ENCODE measurements at regions not wholly inside any gene's neighbourhood (a gene's known extent, or its start where the extent isn't known, plus 50 kb on each side); places are given as distances from the start of the nearest gene placed in this dataset.

DNA sequence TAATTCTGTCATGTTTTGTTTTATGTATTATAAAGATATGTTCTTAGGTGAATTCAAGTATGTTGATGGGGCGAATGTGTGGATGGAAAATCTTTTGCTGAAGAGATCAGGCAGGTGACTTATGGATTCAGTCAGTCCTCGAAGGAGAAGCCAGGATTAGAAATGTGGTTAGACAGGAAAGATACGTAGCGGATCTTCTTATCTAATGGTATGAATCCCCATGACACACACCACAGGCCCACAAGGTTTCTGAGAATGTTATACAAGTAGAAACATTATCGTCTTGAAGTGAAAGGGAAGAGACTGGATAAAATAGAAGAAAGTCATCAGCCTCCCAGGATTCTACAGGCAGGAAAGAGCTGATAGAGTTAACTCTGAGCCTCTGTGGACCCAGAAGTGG lies 69.0 kb upstream of the RFXAP start:
- Mint-ChIP-seq H3K4me1 (no peaks in the 10 kb centered on the region), H3K36me3 (peaks cover 0 to 1% of the 10 kb centered on the region in 2 donors), H3K27me3 (peaks cover 17 to 25% of the 10 kb centered on the region in 2 donors), H3K27ac (no peak overlapping the region), H3K4me3 (no peak overlapping the region), H3K9me3 (peaks cover 2 to 5% of the 10 kb centered on the region in 2 donors)
- ATAC-seq (replicated peaks) (no peak), DNase-seq (no peak)

DNA sequence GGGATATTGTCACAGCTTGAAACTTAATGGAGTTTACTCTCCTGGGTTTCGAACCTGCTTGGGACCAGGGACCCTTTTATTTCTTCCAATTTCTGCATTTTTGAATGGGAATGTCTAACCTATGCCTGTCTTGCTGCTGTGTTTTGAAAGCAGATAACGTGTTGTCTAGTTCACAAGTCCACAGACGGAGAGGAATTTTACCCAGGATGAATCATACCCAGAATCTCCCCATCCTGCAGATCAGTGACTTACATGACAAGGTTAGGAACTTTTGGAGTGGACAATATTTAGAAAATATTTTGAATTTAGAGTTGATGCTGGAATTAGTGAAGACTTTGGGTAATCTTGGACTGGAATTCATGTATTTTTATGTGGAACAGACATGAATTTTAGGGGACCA lies 68.6 kb upstream of the RFXAP start:
- Mint-ChIP-seq H3K4me3 (no peak overlapping the region), H3K27ac (no peak overlapping the region), H3K9me3 (peaks cover 2 to 5% of the 10 kb centered on the region in 2 donors), H3K36me3 (peaks cover 0 to 1% of the 10 kb centered on the region in 2 donors), H3K27me3 (peaks cover 20 to 28% of the 10 kb centered on the region in 2 donors), H3K4me1 (no peaks in the 10 kb centered on the region)
- no peak for DNase-seq
- ATAC-seq (replicated peaks) = no peak

DNA sequence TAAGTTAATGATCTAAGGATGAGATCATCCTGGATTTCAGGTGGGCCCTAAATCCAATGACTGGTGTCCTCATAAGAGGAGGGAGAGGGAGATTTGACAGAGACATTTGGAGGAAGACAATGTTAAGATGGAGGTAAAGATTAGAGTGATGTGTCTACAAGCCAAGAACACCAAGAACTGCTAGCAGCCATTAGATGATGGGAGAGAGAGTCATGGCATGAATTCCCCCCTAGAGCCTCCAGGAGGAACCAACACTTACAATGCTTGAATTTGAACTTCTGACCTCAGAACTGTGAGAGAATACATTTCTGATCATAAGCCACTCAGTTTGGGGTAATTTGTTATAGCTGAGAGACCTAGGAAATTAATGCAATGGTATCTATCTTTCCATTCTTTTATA lies 68.1 kb upstream of the RFXAP start:
- no peak for DNase-seq
- H3K36me3 Mint-ChIP-seq = peaks cover 0 to 1% of the 10 kb centered on the region in 2 donors
- no peak for ATAC-seq (replicated peaks)
- no peak overlapping the region for H3K27ac Mint-ChIP-seq
- H3K27me3 Mint-ChIP-seq = peaks cover 20 to 28% of the 10 kb centered on the region in 2 donors
- H3K4me1 Mint-ChIP-seq = no peaks in the 10 kb centered on the region
- peaks cover 2 to 5% of the 10 kb centered on the region in 2 donors for H3K9me3 Mint-ChIP-seq
- H3K4me3 Mint-ChIP-seq = no peak overlapping the region

DNA sequence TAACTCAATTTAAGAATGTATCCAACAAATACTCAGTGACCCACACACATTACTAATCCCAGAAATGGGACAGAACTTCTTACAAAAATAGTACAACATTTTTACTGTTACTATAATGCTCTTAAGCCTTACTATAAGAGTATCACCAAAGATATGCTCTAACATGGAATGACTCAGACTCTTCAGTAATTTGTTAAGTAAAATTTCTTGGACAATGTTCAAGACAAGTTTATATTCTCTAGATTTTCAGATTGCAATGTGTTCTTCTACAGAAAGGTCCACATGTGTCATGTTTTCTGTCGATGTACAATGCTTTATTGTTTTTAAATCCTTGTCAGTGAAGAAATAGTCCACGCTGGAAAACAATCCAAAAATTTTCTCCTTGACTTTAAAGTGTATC lies 66.3 kb upstream of the RFXAP start:
- Mint-ChIP-seq H3K4me1 (no peaks in the 10 kb centered on the region), H3K27me3 (peaks cover 20 to 28% of the 10 kb centered on the region in 2 donors), H3K4me3 (no peak overlapping the region), H3K27ac (no peak overlapping the region), H3K36me3 (peaks cover 0 to 1% of the 10 kb centered on the region in 2 donors), H3K9me3 (peaks cover 2 to 5% of the 10 kb centered on the region in 2 donors)
- DNase-seq (no peak), ATAC-seq (replicated peaks) (no peak)

DNA sequence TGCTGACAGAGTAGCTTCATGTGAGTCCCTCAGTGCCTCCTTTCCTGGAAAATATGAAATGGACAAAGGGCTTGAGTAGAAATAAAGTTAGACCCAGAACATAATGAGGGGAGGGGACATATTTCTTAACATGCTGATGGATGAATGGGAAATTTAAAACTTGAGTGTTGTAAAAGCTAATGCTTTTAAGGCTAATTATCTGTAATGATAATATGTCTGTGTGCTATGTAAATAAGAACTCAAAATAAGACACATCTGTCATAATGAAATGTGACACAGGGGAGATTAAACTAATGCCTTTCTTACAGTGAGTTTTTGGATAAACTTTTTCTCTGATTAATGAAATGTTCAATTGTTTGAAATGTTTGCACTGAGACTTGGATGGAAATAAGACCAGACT lies 65.8 kb upstream of the RFXAP start:
- Mint-ChIP-seq H3K27me3 (peaks cover 20 to 28% of the 10 kb centered on the region in 2 donors), H3K9me3 (peaks cover 2 to 5% of the 10 kb centered on the region in 2 donors), H3K4me3 (no peak overlapping the region), H3K36me3 (peaks cover 0 to 1% of the 10 kb centered on the region in 2 donors), H3K27ac (no peak overlapping the region), H3K4me1 (no peaks in the 10 kb centered on the region)
- ATAC-seq (replicated peaks) = no peak
- no peak for DNase-seq

DNA sequence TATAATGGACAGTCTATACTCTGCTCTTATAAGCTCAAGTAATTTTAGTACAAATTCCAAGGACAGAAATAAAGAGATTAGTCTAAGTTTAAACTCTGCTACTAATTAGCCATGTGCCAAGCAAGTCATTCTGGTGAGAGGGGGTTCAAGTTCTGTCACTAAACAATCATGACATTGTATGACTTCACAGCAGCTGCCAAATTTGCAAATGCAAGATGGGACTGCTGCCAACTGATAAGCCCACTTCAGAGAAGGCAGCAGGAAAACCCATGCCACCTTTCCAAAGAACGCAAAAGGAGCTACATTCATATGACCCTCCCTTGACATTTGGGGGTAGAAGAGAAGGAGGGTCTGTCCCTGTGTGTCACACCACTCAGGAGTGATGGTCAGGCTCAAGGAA lies 60.7 kb upstream of the RFXAP start:
- Mint-ChIP-seq H3K4me3 (no peak overlapping the region), H3K36me3 (no peaks in the 10 kb centered on the region), H3K9me3 (no peaks in the 10 kb centered on the region), H3K4me1 (no peaks in the 10 kb centered on the region), H3K27ac (no peak overlapping the region), H3K27me3 (peaks cover 22 to 30% of the 10 kb centered on the region in 2 donors)
- DNase-seq (no peak), ATAC-seq (replicated peaks) (no peak)

DNA sequence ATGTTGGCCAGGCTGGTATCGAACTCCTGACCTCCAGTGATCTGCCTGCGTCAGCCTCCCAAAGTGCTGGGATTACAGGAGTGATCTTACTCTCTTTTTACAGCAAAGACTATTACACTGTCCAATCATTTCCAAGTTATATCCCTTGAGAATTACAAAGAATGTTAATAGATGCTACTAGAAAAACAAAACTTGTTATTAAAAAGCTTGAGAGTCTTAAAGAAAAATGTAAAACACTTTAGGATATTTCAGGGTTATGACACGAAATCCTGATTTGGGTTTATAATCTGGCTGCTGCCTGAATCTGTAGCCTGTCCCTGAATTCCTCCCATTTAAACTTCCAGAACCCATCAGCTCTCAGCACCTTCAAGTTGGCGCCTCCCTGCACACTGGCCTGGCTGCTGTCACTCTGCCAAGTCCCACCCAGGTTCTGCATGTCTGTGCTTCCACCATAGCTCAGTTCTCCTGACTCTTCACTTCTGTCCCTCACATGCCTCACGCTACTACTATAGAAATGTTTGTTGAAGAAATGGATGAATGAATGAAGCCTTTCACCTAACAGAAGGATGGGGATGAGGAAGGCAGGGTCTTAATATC lies 55.8 kb upstream of the RFXAP start:
- DNase-seq = no peak

DNA sequence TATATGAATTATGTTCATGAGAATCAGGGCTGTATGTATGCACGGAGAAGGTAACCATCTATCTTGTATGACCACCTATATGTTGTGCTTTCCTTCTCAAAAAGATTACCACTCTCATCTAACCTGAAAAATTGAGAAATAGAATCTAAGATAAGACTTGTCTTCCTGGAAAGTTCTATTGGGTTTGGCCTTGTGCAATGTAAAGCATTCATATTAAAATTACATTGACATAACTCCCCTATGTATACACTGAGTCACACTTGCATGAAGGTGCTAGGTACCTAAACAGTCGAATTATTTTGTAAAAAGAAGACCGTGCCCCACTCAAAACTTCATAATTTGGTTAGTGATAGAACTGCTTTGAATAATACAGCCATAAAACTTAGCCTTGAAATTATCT lies 54.5 kb upstream of the RFXAP start:
- Mint-ChIP-seq H3K9me3 (peaks cover 11 to 14% of the 10 kb centered on the region in 2 donors), H3K4me3 (no peak overlapping the region), H3K36me3 (peaks cover 4 to 10% of the 10 kb centered on the region in 2 donors), H3K4me1 (peaks cover 7 to 9% of the 10 kb centered on the region in 2 donors), H3K27me3 (peaks cover 32 to 37% of the 10 kb centered on the region in 2 donors), H3K27ac (no peak overlapping the region)
- DNase-seq (no peak), ATAC-seq (replicated peaks) (no peak)

More for the DNA sequence above, 55.8 kb upstream of the RFXAP start:
- H3K36me3 Mint-ChIP-seq = peaks cover 4 to 10% of the 10 kb centered on the region in 2 donors
- peaks cover 11 to 14% of the 10 kb centered on the region in 2 donors for H3K9me3 Mint-ChIP-seq
- no peak for ATAC-seq (replicated peaks)
- no peak overlapping the region for H3K4me3 Mint-ChIP-seq
- H3K27me3 Mint-ChIP-seq = peaks cover 28 to 37% of the 10 kb centered on the region in 2 donors
- H3K4me1 Mint-ChIP-seq = no peaks in the 10 kb centered on the region
- H3K27ac Mint-ChIP-seq = no peak overlapping the region

DNA sequence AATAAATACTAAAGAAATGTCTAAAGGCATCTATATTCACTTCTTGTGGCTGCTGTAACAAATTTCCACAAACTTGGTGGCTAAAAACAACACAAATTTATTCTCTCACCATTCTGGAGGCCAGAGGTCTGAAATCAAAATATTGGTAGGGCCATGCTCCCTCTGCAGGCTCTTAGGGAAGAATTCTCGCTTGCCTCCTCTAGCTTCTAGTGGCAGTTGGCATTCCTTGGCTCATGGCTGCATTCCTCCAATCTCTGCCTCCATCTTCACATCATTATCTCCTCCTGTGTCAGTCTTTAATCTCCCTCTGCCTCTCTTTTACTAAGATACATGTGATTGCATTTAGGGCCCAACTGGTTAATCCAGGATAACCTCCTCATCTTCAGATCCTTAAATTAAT lies 54.1 kb upstream of the RFXAP start:
- Mint-ChIP-seq H3K36me3 (peaks cover 4 to 10% of the 10 kb centered on the region in 2 donors), H3K4me3 (no peak overlapping the region), H3K27me3 (peaks cover 28 to 37% of the 10 kb centered on the region in 2 donors), H3K9me3 (peaks cover 11 to 14% of the 10 kb centered on the region in 2 donors), H3K27ac (no peak overlapping the region), H3K4me1 (peaks cover 7 to 10% of the 10 kb centered on the region in 2 donors)
- ATAC-seq (replicated peaks) (no peak), DNase-seq (no peak)

DNA sequence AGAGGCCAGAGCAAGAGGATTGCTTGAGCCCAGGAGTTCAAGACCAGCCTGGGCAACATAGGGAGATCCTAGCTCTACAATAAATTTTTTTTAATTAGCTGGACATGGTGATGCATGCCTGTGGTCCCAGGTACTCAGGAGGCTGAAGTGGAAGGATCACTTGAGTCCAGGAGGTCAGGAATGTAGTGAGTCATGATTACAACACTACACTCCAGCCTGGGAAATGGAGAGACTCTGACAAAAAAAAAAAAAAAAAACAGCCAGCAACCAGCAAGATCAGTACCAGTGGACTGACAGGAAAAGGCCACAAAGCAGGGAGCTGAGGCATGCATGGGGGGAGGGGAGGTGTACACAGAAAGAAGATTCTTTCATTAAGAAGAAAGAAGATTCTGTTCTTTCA lies 52.7 kb upstream of the RFXAP start:
- Mint-ChIP-seq H3K4me1 (peaks cover 7 to 10% of the 10 kb centered on the region in 2 donors), H3K36me3 (peaks cover 4 to 10% of the 10 kb centered on the region in 2 donors), H3K27ac (no peak overlapping the region), H3K27me3 (peaks cover 26 to 37% of the 10 kb centered on the region in 2 donors), H3K9me3 (peaks cover 11 to 14% of the 10 kb centered on the region in 2 donors), H3K4me3 (no peak overlapping the region)
- no peak for ATAC-seq (replicated peaks)
- no peak for DNase-seq

DNA sequence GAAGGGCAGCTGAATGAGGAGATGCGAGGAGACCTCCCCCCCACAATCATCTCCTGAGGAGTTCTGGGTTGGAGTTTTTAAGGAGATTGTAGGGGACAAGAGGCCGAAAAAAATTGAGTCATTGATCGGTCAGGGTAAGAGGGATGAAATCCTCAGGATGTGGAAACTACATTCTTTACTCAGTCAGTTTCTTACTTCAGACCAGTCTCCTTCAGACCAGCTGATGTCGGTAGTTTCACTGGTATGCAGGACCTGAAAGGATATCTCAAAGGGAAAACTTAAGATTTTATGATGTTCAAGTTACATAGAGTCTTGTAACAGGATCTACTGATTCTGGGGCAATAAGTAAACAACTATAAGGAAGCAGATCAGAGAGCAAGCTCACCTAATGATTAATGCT lies 51.7 kb upstream of the RFXAP start:
- ATAC-seq (replicated peaks) (no peak), DNase-seq (no peak)
- H3K27ac Mint-ChIP-seq = no peak overlapping the region
- peaks cover 11 to 14% of the 10 kb centered on the region in 2 donors for H3K9me3 Mint-ChIP-seq
- H3K4me3 Mint-ChIP-seq = no peak overlapping the region
- H3K36me3 Mint-ChIP-seq = peaks cover 4 to 10% of the 10 kb centered on the region in 2 donors
- peaks cover 26 to 37% of the 10 kb centered on the region in 2 donors for H3K27me3 Mint-ChIP-seq
- H3K4me1 Mint-ChIP-seq = peaks cover 7 to 10% of the 10 kb centered on the region in 2 donors

DNA sequence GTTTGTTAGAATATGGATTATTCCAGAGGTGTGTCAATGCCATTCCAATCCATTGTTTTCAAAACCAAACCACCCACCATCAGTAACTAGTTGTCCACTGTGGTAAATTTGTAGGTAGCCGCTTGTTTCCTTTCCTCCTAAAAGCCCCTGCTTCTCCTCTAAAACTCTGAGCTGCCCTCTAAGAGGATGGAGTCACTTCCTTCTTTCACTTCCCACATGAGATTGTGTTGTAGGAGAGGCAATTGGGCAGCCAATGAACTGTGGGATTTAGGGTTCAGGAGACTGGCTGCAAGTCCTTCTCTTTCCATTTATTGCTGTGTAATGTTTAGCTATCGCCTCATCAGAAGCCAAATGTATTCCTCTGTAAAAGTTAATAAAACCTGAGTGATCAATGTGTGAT lies 49.9 kb upstream of the RFXAP start:
- H3K9me3 Mint-ChIP-seq = peaks cover 11 to 14% of the 10 kb centered on the region in 2 donors
- peaks cover 20 to 36% of the 10 kb centered on the region in 2 donors for H3K27me3 Mint-ChIP-seq
- H3K27ac Mint-ChIP-seq = no peak overlapping the region
- H3K36me3 Mint-ChIP-seq = peaks cover 4 to 10% of the 10 kb centered on the region in 2 donors
- no peak overlapping the region for H3K4me3 Mint-ChIP-seq
- ATAC-seq (replicated peaks) (peak; percentile 67 to 77), DNase-seq (no peak)
- H3K4me1 Mint-ChIP-seq = peaks cover 7 to 10% of the 10 kb centered on the region in 2 donors
